Natural killer cell (primary cell): ENCODE measurements at regions not wholly inside any gene's neighbourhood (a gene's known extent, or its start where the extent isn't known, plus 50 kb on each side); places are given as distances from the start of the nearest gene placed in this dataset.

Experiments
- ATAC-seq, 3 donors: fragments of 150-1000 bp in 2 of 3; fragments of 200-7000 bp in 1 of 3; cut with Tn5 transposase; 1 replicate in 1 of 3; 2 replicates in 2 of 3; pipeline ENCODE4 v1.10.0; 2021; ENCODE audit warnings: mild to moderate bottlenecking in 2 of 3, moderate library complexity in 2 of 3
- DNase-seq, 2 donors: peaks; one replicate each; pipeline versions ENCODE4 v3.0.0 to v3.0.0-alpha.2; 2013 to 2021; ENCODE audit warnings: mixed read lengths in 1 of 2
- H3K27ac ChIP-seq: one replicate; pipeline ENCODE4 v1.5.1; 2013; ENCODE audit warnings: mild to moderate bottlenecking, low read length
- H3K27me3 ChIP-seq: one replicate; pipeline ENCODE4 v1.6.1; 2013; ENCODE audit warnings: low read length; ENCODE audit not compliant: control insufficient read depth, insufficient read depth
- H3K36me3 ChIP-seq: one replicate; pipeline ENCODE4 v1.6.1; 2013; ENCODE audit warnings: low read length; ENCODE audit not compliant: control insufficient read depth, insufficient read depth
- H3K4me1 ChIP-seq: one replicate; pipeline ENCODE4 v1.6.1; 2013; ENCODE audit warnings: low read length; ENCODE audit not compliant: control insufficient read depth, insufficient read depth
- H3K4me3 ChIP-seq: one replicate; pipeline ENCODE4 v1.5.1; 2013; ENCODE audit warnings: low read length
- H3K9me3 ChIP-seq: one replicate; pipeline ENCODE4 v1.6.1; 2013; ENCODE audit warnings: low read length; ENCODE audit not compliant: control insufficient read depth, insufficient read depth
- H3K27ac Mint-ChIP-seq, 2 donors: one replicate each; pipeline ENCODE4 v1.8.0; 2022; ENCODE audit warnings: mild to moderate bottlenecking in 2 of 2, mixed read lengths in 2 of 2, moderate library complexity in 1 of 2
- H3K27me3 Mint-ChIP-seq, 2 donors: one replicate each; pipeline ENCODE4 v1.8.0; 2022; ENCODE audit warnings: low read depth in 2 of 2, mixed read lengths in 2 of 2
- H3K36me3 Mint-ChIP-seq: one replicate; pipeline ENCODE4 v1.8.0; 2022; ENCODE audit warnings: mixed read lengths
- H3K4me1 Mint-ChIP-seq, 2 donors: one replicate each; pipeline ENCODE4 v1.8.0; 2022; ENCODE audit warnings: mixed read lengths in 2 of 2
- H3K4me3 Mint-ChIP-seq: one replicate; pipeline ENCODE4 v1.8.0; 2022; ENCODE audit warnings: mild to moderate bottlenecking, moderate library complexity, mixed read lengths
- H3K9me3 Mint-ChIP-seq, 2 donors: one replicate each; pipeline ENCODE4 v1.8.0; 2022; ENCODE audit warnings: mixed read lengths in 2 of 2
- WGBS: methylation state at CpG from one replicate; pipeline ENCODE4 v1.1.7; 2013; ENCODE audit warnings: missing lambda C conversion rate; ENCODE audit not compliant: insufficient coverage; 5-methylcytosine and 5-hydroxymethylcytosine counted together
- intact Hi-C: fragments of 100-400 bp; cut with micrococcal nuclease; formaldehyde crosslinking; loops from one replicate; pipeline ENCODE4 v1.14.2; 2022
- TF ChIP-seq, protein P1 (sequence below): fragments of 200-600 bp; IDR thresholded peaks from one replicate; pipeline ENCODE4 v1.8.0; 2022; ENCODE audit warnings: antibody characterized with exemption

- TF ChIP-seq, protein P1, sequence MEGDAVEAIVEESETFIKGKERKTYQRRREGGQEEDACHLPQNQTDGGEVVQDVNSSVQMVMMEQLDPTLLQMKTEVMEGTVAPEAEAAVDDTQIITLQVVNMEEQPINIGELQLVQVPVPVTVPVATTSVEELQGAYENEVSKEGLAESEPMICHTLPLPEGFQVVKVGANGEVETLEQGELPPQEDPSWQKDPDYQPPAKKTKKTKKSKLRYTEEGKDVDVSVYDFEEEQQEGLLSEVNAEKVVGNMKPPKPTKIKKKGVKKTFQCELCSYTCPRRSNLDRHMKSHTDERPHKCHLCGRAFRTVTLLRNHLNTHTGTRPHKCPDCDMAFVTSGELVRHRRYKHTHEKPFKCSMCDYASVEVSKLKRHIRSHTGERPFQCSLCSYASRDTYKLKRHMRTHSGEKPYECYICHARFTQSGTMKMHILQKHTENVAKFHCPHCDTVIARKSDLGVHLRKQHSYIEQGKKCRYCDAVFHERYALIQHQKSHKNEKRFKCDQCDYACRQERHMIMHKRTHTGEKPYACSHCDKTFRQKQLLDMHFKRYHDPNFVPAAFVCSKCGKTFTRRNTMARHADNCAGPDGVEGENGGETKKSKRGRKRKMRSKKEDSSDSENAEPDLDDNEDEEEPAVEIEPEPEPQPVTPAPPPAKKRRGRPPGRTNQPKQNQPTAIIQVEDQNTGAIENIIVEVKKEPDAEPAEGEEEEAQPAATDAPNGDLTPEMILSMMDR, result no peak
- H3K4me3 ChIP-seq, result no peak overlapping the region
- Mint-ChIP-seq H3K4me3 (no peak overlapping the region), H3K27ac (no peak overlapping the region), H3K4me1 (no peaks in the 10 kb centered on the region), H3K36me3 (no peaks in the 10 kb centered on the region), H3K9me3 (no peaks in the 10 kb centered on the region), H3K27me3 (no peaks in the 10 kb centered on the region)
- intact Hi-C loops, result no loop called here
- no peaks in the 10 kb centered on the region for H3K27me3 ChIP-seq
- no peaks in the 10 kb centered on the region for H3K4me1 ChIP-seq
- DNase-seq (no peak), ATAC-seq (no peak)
- 96% methylated on average over 8 of the region's 8 CpGs for WGBS
- H3K9me3 ChIP-seq, result no peaks in the 10 kb centered on the region
- H3K27ac ChIP-seq, result no peak overlapping the region
- H3K36me3 ChIP-seq, result no peaks in the 10 kb centered on the region
These were observed 56.7 kb upstream of the NAA35 start for GRCh38 chr9:85884256-85884655.

- H3K36me3 Mint-ChIP-seq, result no peaks in the 10 kb centered on the region
- no peak for ATAC-seq
- Histone ChIP-seq H3K27ac (no peak overlapping the region), H3K27me3 (no peaks in the 10 kb centered on the region), H3K36me3 (no peaks in the 10 kb centered on the region), H3K4me1 (no peaks in the 10 kb centered on the region), H3K9me3 (no peaks in the 10 kb centered on the region), H3K4me3 (no peak overlapping the region)
- 100% methylated on average over 1 of the region's 1 CpG for WGBS
- TF ChIP-seq, protein P1, result no peak
- no peak overlapping the region for H3K4me3 Mint-ChIP-seq
- H3K27me3 Mint-ChIP-seq, result no peaks in the 10 kb centered on the region
- no peaks in the 10 kb centered on the region for H3K4me1 Mint-ChIP-seq
- no peak for DNase-seq
- intact Hi-C loops, result no loop called here
- peaks cover 2% of the 10 kb centered on the region in 2 donors for H3K9me3 Mint-ChIP-seq
- no peak overlapping the region for H3K27ac Mint-ChIP-seq
These were observed 50.0 kb upstream of the NAA35 start for GRCh38 chr9:85890962-85891361.
